Adrenal gland (tissue), 9 donors: ENCODE measurements at regions not wholly inside any gene's neighbourhood (a gene's known extent, or its start where the extent isn't known, plus 50 kb on each side); places are given as distances from the start of the nearest gene placed in this dataset.
A peak's percentile ranks its signal among the peaks of the same experiment; 100 is the strongest.

Source experiments
- DNase-seq, 7 donors: peaks; one replicate each; pipeline ENCODE4 v3.0.0-alpha.2; 2019 to 2020
- H3K27ac ChIP-seq, 5 donors: fragments of 200-600 bp; sonication (generic) in 4 of 5; 1 replicate in 3 of 5; 2 replicates in 2 of 5; pipeline versions ENCODE4 v1.5.1 to v1.8.0; 2016 to 2020; ENCODE audit warnings: mild to moderate bottlenecking in 1 of 5
- H3K27me3 ChIP-seq: fragments of 200-600 bp; 2 replicates; pipeline ENCODE4 v1.8.0; 2021
- H3K36me3 ChIP-seq, 2 donors: fragments of 200-600 bp; replicated peaks in 1 of 2; 1 replicate in 1 of 2; 2 replicates in 1 of 2; pipeline versions ENCODE4 v1.5.1 to v1.8.0; 2018 to 2022
- H3K4me1 ChIP-seq, 2 donors: fragments of 200-600 bp; replicated peaks in 1 of 2; 1 replicate in 1 of 2; 2 replicates in 1 of 2; pipeline versions ENCODE4 v1.5.1 to v1.8.0; 2018 to 2021
- H3K4me3 ChIP-seq, 4 donors: fragments of 200-600 bp; sonication (generic) in 3 of 4; one replicate each; pipeline ENCODE4 v1.5.1; 2016 to 2018
- H3K9me3 ChIP-seq, 3 donors: fragments of 200-600 bp; sonication (generic) in 1 of 3; replicated peaks in 1 of 3; 1 replicate in 2 of 3; 2 replicates in 1 of 3; pipeline versions ENCODE4 v1.5.1 to v1.8.0; 2016 to 2021
- POLR2A ChIP-seq, 2 donors: fragments of 450-650 bp; IDR thresholded peaks; one replicate each; pipeline ENCODE4 v1.6.1; 2017; ENCODE audit warnings: antibody characterized with exemption in 2 of 2, mild to moderate bottlenecking in 2 of 2, moderate library complexity in 1 of 2
- WGBS, 4 donors: extraction: QIAGEN DNeasy Blood & Tissue Kit in 2 of 4; methylation state at CpG; one replicate each; pipeline versions ENCODE4 v1.1.5 to v1.1.7; 2013 to 2017; 5-methylcytosine and 5-hydroxymethylcytosine counted together
- intact Hi-C, 2 donors: fragments of 100-400 bp; cut with DNase I; formaldehyde crosslinking; loops; one replicate each; pipeline versions ENCODE4 v1.14.1 to v1.15.0; 2022 to 2023
- TF ChIP-seq, protein P1 (sequence below), 6 experiments: fragments of 450-650 bp in 4 of 6; fragments of 200-600 bp in 2 of 6; sonication (generic) in 1 of 6; IDR thresholded peaks; 1 replicate in 5 of 6; 2 replicates in 1 of 6; pipeline versions ENCODE4 v1.5.1 to v1.8.0; 2016 to 2021; ENCODE audit warnings: antibody characterized with exemption in 6 of 6, mild to moderate bottlenecking in 2 of 6, moderate library complexity in 1 of 6
- donor health status: healthy with polysubstance abuse.
- donor health status: Bipolar disorder and iron deficiency.
- donor health status: DM: yes; HTN: yes; CAD: no.
- donor health status: DM: no; HTN: no; CAD: no.
- donor health status: DM: no; HTN: no; CAD: no.

GRCh38 chr4:57274082-57274481, 163.9 kb upstream of the IGFBP7 start:
- Histone ChIP-seq H3K27me3 (no peaks in the 10 kb centered on the region), H3K36me3 (no peaks in the 10 kb centered on the region), H3K27ac (no peak overlapping the region), H3K4me1 (no peaks in the 10 kb centered on the region), H3K4me3 (no peak overlapping the region), H3K9me3 (no peaks in the 10 kb centered on the region)
- 63 to 85% (median 82%) methylated on average over 2 of the region's 2 CpGs for WGBS, 4 donors
- DNase-seq, result no peak
- intact Hi-C loops, result no loop called here
- no peak for TF ChIP-seq POLR2A (IDR thresholded peaks at IDR 0.05)
- TF ChIP-seq, protein P1, sequence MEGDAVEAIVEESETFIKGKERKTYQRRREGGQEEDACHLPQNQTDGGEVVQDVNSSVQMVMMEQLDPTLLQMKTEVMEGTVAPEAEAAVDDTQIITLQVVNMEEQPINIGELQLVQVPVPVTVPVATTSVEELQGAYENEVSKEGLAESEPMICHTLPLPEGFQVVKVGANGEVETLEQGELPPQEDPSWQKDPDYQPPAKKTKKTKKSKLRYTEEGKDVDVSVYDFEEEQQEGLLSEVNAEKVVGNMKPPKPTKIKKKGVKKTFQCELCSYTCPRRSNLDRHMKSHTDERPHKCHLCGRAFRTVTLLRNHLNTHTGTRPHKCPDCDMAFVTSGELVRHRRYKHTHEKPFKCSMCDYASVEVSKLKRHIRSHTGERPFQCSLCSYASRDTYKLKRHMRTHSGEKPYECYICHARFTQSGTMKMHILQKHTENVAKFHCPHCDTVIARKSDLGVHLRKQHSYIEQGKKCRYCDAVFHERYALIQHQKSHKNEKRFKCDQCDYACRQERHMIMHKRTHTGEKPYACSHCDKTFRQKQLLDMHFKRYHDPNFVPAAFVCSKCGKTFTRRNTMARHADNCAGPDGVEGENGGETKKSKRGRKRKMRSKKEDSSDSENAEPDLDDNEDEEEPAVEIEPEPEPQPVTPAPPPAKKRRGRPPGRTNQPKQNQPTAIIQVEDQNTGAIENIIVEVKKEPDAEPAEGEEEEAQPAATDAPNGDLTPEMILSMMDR (IDR thresholded peaks at IDR 0.05), result no peak

- DNase-seq, result peak in 5 of 7 donors; percentile 15 to 60 (median 26)
- H3K4me3 ChIP-seq, result no peak overlapping the region
- H3K27ac ChIP-seq, result no peak overlapping the region
- H3K4me1 ChIP-seq, result no peaks in the 10 kb centered on the region
- 20 to 48% (median 33%) methylated on average over 6 to 7 of the region's 7 CpGs for WGBS, 4 donors
- H3K9me3 ChIP-seq, result no peaks in the 10 kb centered on the region
- intact Hi-C loops, result no loop called here
- no peak for TF ChIP-seq POLR2A (IDR thresholded peaks at IDR 0.05)
- TF ChIP-seq, protein P1 (IDR thresholded peaks at IDR 0.05), result no peak
- no peaks in the 10 kb centered on the region for H3K36me3 ChIP-seq
- H3K27me3 ChIP-seq, result no peaks in the 10 kb centered on the region
Observed at GRCh38 chr4:57270346-57270745, 160.2 kb upstream of the IGFBP7 start.

DNA sequence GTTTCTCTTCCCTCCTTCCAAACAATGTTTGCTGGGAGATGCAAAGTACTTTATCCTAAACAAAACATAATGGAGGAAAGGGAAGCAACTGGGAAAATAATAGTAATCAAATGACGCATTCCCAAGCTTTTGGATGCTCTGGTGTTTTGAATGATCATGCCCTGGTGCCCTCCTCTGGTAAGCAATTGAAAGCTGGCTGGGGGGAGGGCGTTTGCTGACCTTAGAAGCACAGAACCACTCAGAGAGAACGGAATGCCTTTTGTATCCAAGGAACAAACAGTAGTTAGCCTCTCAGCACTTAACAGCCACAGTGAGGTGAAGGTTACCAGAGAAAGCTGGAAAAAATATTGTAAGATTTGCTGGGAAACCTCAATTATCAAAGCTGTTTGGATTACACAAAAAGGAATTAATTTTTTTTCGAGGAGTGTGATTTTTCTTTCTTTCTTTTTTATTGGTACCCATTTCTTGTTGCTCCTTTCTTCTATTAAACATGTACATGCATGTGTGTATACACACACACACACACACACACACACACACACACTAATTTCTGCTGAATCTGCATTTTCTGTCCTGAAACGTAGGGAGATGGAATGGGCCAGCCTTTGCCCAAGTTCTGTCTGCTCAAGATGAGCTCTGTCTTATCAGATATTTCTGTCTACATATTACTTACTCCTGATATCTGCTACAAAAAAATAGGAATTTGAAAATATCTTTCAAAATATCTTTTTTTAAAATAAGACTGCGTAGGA, 155.8 kb upstream of the IGFBP7 start:
- Histone ChIP-seq H3K27ac (no peak overlapping the region), H3K4me1 (no peaks in the 10 kb centered on the region), H3K27me3 (no peaks in the 10 kb centered on the region), H3K36me3 (no peaks in the 10 kb centered on the region), H3K9me3 (no peaks in the 10 kb centered on the region), H3K4me3 (no peak overlapping the region)
- WGBS, 4 donors, result 49 to 61% (median 54%) methylated on average over 6 of the region's 6 CpGs
- TF ChIP-seq, protein P1 (IDR thresholded peaks at IDR 0.05), result no peak
- no peak for TF ChIP-seq POLR2A (IDR thresholded peaks at IDR 0.05)
- intact Hi-C loops, result no loop called here
- no peak for DNase-seq

GRCh38 chr4:57254754-57255153, 144.6 kb upstream of the IGFBP7 start:
- DNase-seq, result no peak
- no peaks in the 10 kb centered on the region for H3K27me3 ChIP-seq
- no peaks in the 10 kb centered on the region for H3K9me3 ChIP-seq
- no peak overlapping the region for H3K27ac ChIP-seq
- H3K4me3 ChIP-seq, result no peak overlapping the region
- no peaks in the 10 kb centered on the region for H3K4me1 ChIP-seq
- H3K36me3 ChIP-seq, result no peaks in the 10 kb centered on the region
- intact Hi-C loops, result no loop called here
- no peak for TF ChIP-seq POLR2A (IDR thresholded peaks at IDR 0.05)
- TF ChIP-seq, protein P1 (IDR thresholded peaks at IDR 0.05), result no peak
